Fibroblast of skin of abdomen (primary cell): ENCODE measurements at regions not wholly inside any gene's neighbourhood (a gene's known extent, or its start where the extent isn't known, plus 50 kb on each side); places are given as distances from the start of the nearest gene placed in this dataset.
A peak's percentile ranks its signal among the peaks of the same experiment; 100 is the strongest.
"Not testable (repeated sequence)": the region's sequence is repeated elsewhere in the genome, so short reads cannot be mapped to it uniquely, and the experiment has no call there.

ENCODE experiments used
- DNase-seq: peaks from one replicate; pipeline ENCODE4 v3.0.0-alpha.2; 2013

DNA sequence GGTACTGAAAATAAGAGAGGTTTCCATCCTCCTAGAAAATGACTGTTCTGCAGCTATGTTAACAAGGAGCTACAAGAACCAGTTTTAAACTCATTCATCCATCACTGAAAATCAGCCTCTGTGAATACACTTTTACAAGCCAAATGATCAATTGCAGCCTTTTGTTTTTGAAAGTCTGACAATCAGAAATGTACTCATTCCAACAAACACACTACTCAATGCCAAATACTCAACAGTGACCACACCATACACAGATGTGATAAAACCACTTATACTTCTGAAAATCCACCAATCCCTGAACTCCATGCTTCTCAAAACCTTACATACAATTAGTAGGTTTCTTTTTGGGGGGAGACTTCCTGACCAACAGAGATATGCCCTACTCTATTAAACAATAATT lies 663.9 kb upstream of the CHAC2 start:
- peak; percentile 2 for DNase-seq

- DNase-seq: no peak
These were observed 668.9 kb upstream of the CHAC2 start for GRCh38 chr2:53098696-53099078.

DNA sequence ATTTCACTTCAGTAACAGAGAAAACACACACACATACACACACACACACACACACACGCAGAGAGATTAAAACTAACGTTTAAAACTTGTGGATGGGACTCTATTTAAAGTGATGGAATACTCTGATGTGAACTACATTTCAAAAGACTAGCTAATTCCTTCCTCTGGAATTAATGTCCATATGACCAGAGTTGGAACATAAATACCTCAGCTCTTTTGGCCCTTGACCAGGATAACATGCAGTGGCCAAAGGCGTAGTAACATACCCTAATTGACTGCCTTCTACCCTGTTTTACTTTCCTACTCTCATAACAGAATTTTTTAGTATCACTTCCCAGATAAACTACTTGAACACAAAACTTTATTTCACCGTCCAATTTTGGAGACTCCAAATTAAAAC lies 671.3 kb upstream of the CHAC2 start:
- DNase-seq: peak; percentile 15

DNA sequence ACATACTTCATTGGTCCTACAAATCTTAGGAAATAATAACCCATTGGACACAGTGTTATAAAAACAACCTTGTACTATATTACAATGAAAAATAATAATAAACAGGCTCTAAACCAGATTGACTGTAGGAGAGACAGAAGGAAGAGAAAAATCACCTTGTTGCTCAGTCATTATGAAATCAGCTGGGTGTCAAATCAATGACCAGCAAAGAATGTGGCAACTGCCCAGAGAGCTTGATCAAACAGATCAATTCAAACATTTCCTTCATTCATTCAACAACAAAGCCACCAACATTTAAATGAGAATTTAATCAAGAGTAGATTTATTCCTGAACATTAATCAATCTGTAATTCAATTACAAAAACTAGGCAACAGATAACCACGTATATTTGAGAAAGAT lies 671.9 kb upstream of the CHAC2 start:
- no peak for DNase-seq

DNA sequence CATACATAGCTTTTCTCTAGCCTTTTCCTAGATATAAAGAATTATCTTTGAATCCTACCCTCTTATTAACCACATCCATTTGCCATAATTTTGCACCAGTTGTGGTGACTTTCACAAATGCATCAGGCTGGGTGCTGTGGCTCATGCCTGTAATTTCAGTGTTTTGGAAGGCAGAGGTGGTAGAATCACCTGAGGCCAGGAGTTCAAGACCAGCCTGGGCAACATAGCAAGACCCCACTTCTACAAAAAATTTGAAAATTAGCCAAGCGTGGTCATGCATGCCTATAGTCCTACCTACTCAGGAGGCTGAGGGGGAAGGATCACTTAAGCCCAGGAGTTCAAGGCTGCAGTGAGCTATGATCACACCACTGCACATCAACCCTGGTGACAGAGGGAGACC lies 672.4 kb upstream of the CHAC2 start:
- no peak for DNase-seq

DNA sequence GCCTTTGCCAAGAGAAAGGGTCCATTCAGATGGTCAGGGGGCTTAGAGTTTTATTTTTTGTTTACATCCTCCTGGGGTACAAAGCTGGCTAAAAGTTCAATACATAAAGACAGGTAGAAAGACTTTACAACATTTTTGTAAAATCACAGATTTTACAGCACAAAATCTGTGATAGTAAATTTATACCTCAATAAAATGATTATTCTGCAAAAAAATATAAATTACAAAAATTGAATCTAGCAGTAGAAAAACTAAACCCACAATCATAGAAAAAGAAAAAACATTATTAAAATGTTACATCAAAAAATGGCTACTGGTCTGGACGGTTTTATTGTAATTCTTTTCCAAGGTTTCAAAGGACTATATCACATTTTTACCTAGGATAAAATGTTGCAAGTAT lies 674.2 kb upstream of the CHAC2 start:
- DNase-seq: no peak

DNA sequence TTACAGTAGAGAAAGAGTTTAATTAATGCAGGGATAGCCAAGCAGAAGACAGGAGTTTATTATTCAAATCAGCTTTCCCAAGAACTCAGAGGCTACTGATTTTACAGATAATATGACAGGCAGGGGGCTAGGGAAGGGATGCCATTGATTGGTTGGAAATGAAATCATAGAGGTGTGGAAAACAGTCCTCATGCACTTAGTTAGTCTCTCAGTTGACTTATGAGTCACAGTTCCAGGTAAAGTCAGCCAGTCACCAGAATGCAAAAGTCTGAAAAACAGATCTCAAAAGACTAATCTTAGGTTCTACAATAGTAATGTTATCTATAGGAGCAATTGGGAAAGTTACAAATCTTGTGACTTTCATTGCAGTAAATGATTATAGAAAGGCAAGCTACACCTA lies 676.4 kb upstream of the CHAC2 start:
- DNase-seq: no peak

DNA sequence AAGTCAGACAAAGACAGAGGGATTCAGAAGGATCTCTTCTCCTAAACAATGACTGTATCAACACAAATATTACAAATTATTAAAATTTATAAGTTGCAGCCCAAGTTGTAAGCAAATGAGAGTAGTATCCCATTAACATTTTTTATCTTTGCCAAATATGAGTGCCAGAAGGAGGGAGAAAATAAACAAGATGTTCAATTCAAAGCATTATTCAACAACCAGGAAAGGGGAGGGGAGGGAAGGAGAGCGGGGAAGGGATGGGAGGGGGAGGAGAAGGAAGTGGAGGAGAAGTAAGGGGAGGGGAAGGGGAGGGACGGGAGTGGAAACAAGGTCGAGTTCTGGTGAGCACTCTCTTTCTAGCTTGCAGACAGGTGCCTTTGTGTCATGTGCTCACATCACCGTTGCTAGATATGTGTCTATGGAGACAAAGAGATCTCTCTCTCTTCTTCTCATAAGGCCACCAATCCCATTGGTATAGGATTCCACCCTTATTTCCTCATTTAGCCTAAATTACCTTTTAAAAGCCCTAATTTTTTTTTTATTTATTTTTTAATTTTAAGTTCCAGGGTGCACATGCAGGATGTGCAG lies 679.6 kb upstream of the CHAC2 start:
- DNase-seq: peak; percentile 5

- peak; percentile 77 for DNase-seq
These were observed 680.2 kb upstream of the CHAC2 start for GRCh38 chr2:53087262-53087873.

GRCh38 chr2:53077413-53077812 lies 690.2 kb upstream of the CHAC2 start:
- no peak for DNase-seq

- peak; percentile 9 for DNase-seq
These were observed 691.8 kb upstream of the CHAC2 start for GRCh38 chr2:53075760-53076159.

DNA sequence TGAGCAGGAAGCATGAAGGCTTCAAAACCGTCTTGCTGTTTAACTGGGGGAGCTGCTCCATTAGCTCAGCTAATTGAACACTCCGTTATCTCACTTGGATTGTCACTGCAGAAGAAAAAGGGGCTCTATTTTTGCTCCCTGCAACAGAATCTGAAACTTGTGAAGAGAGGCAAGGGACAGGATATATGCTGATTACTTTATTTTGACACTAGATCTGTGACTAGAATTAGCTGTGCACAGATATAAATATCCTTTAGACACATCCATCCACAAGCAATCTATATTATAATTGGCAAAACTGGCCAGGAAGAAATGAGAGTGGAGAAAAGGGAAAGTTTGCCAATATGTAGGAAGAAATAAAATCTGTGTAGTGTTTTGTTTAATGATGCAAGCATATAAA lies 700.1 kb upstream of the CHAC2 start:
- no peak for DNase-seq

DNA sequence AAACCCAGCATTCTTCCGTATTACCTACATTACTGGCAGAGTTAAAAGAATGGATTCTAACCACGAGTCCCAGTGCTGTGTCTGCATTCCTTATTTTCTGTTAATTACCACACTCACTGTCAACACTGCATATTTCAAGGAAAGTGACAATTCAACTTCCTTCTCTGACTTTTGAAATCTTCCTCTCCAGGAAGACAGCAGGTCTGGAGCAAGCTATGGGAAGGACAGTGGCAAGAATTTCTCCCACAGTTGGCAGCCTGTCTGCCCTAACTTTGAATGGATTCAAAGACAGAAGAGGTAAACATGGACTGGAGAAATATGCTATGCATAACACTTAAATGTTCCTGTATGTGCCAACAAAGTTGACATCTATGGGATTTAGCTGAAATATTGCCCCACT lies 700.5 kb upstream of the CHAC2 start:
- DNase-seq: peak; percentile 6

- DNase-seq: no peak
These were observed 703.5 kb upstream of the CHAC2 start for GRCh38 chr2:53064154-53064553.

DNA sequence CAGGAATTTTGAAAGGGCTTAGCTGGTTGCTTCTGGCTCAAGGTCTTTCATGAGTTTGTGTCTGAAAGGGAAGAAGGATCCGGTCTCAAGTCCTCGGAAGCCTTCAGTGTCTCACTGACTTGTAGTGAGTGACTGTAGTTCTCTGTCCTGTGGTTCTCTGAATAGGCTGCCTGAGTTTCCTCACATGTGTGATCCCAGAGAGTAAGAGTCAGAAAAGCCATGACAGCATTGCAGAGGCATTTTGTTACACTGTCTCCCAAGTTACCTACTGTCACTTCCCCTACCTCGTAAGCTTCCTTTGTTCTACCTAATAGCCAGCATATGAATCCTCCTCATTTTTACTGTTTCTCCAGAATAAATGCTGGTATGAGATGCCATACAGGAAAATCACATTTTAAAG lies 709.1 kb upstream of the CHAC2 start:
- DNase-seq: peak; percentile 12

GRCh38 chr2:53053937-53054336 lies 713.7 kb upstream of the CHAC2 start:
- DNase-seq: no peak

DNA sequence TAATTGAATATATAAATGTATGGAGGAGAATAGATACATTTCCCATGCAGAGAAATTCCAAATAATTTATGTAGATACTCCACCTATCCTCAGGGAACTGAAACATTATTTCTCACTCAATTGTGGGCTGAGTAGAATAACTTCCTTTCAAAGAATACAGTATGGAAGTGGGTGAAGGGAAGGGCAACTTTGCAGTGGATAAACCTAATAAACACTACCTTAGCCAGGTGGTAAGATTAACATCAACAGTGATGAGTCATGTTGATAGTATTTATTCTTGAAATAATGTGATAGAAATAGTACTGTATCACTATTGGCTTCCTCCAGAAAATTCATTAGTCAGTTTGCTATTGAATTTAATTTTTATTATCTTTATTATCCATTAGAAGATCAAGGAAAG lies 716.4 kb upstream of the CHAC2 start:
- no peak for DNase-seq

- DNase-seq: no peak
These were observed 726.9 kb upstream of the CHAC2 start for GRCh38 chr2:53040536-53041229.

- DNase-seq: peak; percentile 81
These were observed 731.4 kb upstream of the CHAC2 start for GRCh38 chr2:53036196-53036595.

GRCh38 chr2:53035153-53035552 lies 732.5 kb upstream of the CHAC2 start:
- DNase-seq: no peak

DNA sequence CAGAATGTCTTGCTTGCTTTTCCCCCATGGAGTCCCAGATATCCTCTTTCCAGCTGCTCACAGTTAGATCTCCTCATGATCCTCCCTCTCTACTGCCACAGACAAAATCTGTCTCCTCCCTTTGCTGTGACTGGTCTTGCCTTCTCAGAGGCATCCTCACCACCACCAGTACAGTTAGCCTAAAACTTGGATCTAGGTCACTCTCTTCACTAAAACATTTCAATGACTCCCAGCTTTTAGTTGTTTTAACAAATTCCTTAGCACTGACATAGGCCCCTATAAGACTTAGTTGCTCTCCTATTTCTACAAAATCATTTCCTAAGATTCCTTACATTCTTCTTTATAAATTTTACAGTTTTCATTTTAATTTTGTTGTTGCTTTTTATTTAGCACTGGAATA lies 734.2 kb upstream of the CHAC2 start:
- DNase-seq: peak; percentile 80

- DNase-seq: no peak
These were observed 738.7 kb upstream of the CHAC2 start for GRCh38 chr2:53028746-53029423.

- peak; percentile 82 for DNase-seq
These were observed 739.4 kb upstream of the CHAC2 start for GRCh38 chr2:53028225-53028624.

DNA sequence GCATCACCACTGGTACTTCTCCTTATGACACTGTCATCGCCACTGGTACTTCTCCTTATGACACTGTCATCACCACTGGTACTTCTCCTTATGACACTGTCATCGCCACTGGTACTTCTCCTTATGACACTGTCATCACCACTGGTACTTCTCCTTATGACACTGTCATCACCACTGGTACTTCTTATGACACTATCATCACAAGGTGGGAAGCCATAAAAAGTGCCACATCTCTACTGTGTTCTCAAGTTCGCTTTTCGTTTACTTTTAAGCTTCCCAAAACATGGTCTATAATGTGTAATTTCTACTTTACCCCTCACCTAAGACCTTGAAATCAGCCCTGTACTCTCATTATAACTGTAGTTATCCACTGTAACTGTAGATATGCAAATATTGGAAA lies 745.4 kb upstream of the CHAC2 start:
- not testable (repeated sequence) for DNase-seq
